Pancreas (tissue), 10 donors: ENCODE measurements at regions not wholly inside any gene's neighbourhood (a gene's known extent, or its start where the extent isn't known, plus 50 kb on each side); places are given as distances from the start of the nearest gene placed in this dataset.

Source experiments
- ATAC-seq, 4 donors: fragments of 200-7000 bp; cut with Tn5 transposase; one replicate each; pipeline versions ENCODE4 v1.8.0 to v1.9.1; 2020; ENCODE audit warnings: mild to moderate bottlenecking in 4 of 4, moderate library complexity in 4 of 4
- DNase-seq, 6 donors: peaks; one replicate each; pipeline ENCODE4 v3.0.0-alpha.2; 2020
- FAIRE-seq: peaks from 2 replicates; lab custom pipeline; 2012; peaks lifted over from hg19 to GRCh38; lab: Jason Lieb, UNC
- H3K27ac ChIP-seq, 4 donors: fragments of 200-600 bp; sonication (generic); 1 replicate in 3 of 4; 2 replicates in 1 of 4; pipeline versions ENCODE4 v1.5.0 to v1.8.0; 2020
- H3K27me3 ChIP-seq, 4 donors: fragments of 200-600 bp; one replicate each; pipeline ENCODE4 v1.8.0; 2021
- H3K36me3 ChIP-seq, 3 donors: fragments of 200-600 bp; sonication (generic) in 1 of 3; one replicate each; pipeline versions ENCODE4 v1.5.0 to v1.8.0; 2020 to 2021
- H3K4me1 ChIP-seq, 3 donors: fragments of 200-600 bp; one replicate each; pipeline ENCODE4 v1.8.0; 2021
- H3K4me3 ChIP-seq, 4 donors: fragments of 200-600 bp; sonication (generic) in 2 of 4; one replicate each; pipeline versions ENCODE4 v1.5.0 to v1.8.0; 2020 to 2021
- H3K9me3 ChIP-seq, 4 donors: fragments of 200-600 bp; one replicate each; pipeline ENCODE4 v1.8.0; 2021
- CTCF ChIP-seq, 4 donors: fragments of 200-600 bp; sonication (generic) in 3 of 4; IDR thresholded peaks; one replicate each; pipeline versions ENCODE4 v1.5.0 to v1.8.0; 2021; ENCODE audit warnings: antibody characterized with exemption in 4 of 4
- WGBS, 2 donors: extraction: QIAGEN DNeasy Blood & Tissue Kit; methylation state at CpG; one replicate each; pipeline ENCODE4 v1.1.7; 2013; 5-methylcytosine and 5-hydroxymethylcytosine counted together
- intact Hi-C, 3 donors: fragments of 100-400 bp; cut with DNase I; formaldehyde crosslinking; loops; one replicate each; pipeline versions ENCODE4 v1.11.1 to v1.14.2; 2022
- donor health status: healthy with polysubstance abuse.
- donor health status: DM: no; HTN: no; CAD: no; lungs with moderate emphysema.
- donor health status: DM: no; HTN: no; CAD: no.
- donor health status: control.
- donor health status: control.
- donor health status: Bipolar disorder and iron deficiency.
- donor health status: DM: yes; HTN: yes; CAD: no.
- donor health status: DM: no; HTN: no; CAD: no.
- donor health status: DM: no; HTN: no; CAD: no.
- donor health status: DM: yes; HTN: yes; CAD: no.

GRCh38 chr1:38715415-38715814 lies 144.2 kb downstream of the RRAGC start:
- no peak for TF ChIP-seq CTCF (IDR thresholded peaks at IDR 0.05)
- WGBS, 2 donors = 84 to 87% methylated on average over 9 of the region's 9 CpGs
- Histone ChIP-seq H3K27me3 (no peaks in the 10 kb centered on the region), H3K36me3 (no peaks in the 10 kb centered on the region), H3K4me1 (no peaks in the 10 kb centered on the region), H3K9me3 (no peaks in the 10 kb centered on the region), H3K4me3 (no peak overlapping the region), H3K27ac (no peak overlapping the region)
- intact Hi-C loops = no loop called here
- ATAC-seq (no peak), DNase-seq (no peak), FAIRE-seq (no peak)

GRCh38 chr1:38712046-38712445 lies 147.5 kb downstream of the RRAGC start:
- ATAC-seq (no peak), FAIRE-seq (no peak), DNase-seq (no peak)
- H3K4me1 ChIP-seq = no peaks in the 10 kb centered on the region
- H3K36me3 ChIP-seq = no peaks in the 10 kb centered on the region
- no peak overlapping the region for H3K4me3 ChIP-seq
- H3K27me3 ChIP-seq = no peaks in the 10 kb centered on the region
- H3K27ac ChIP-seq = no peak overlapping the region
- intact Hi-C loops = no loop called here
- H3K9me3 ChIP-seq = no peaks in the 10 kb centered on the region
- 45 to 50% methylated on average over 1 of the region's 1 CpG for WGBS, 2 donors
- no peak for TF ChIP-seq CTCF (IDR thresholded peaks at IDR 0.05)

GRCh38 chr1:38708701-38709258 lies 150.8 kb downstream of the RRAGC start:
- ATAC-seq = no peak
- TF ChIP-seq CTCF (IDR thresholded peaks at IDR 0.05) = no peak
- 86 to 91% methylated on average over 44 of the region's 44 CpGs for WGBS, 2 donors
- DNase-seq = peak in 1 of 6 donors; percentile 13
- H3K4me1 ChIP-seq = no peaks in the 10 kb centered on the region
- FAIRE-seq = no peak
- intact Hi-C loops = no loop called here
- H3K4me3 ChIP-seq = no peak overlapping the region
- no peaks in the 10 kb centered on the region for H3K9me3 ChIP-seq
- H3K27me3 ChIP-seq = no peaks in the 10 kb centered on the region
- no peak overlapping the region for H3K27ac ChIP-seq
- no peaks in the 10 kb centered on the region for H3K36me3 ChIP-seq

GRCh38 chr1:38701088-38701487 lies 158.5 kb downstream of the RRAGC start:
- Histone ChIP-seq H3K36me3 (no peaks in the 10 kb centered on the region), H3K27ac (no peak overlapping the region), H3K27me3 (no peaks in the 10 kb centered on the region), H3K4me1 (no peaks in the 10 kb centered on the region), H3K4me3 (no peak overlapping the region), H3K9me3 (no peaks in the 10 kb centered on the region)
- no peak for FAIRE-seq
- WGBS, 2 donors = 69 to 70% methylated on average over 8 of the region's 8 CpGs
- no peak for TF ChIP-seq CTCF (IDR thresholded peaks at IDR 0.05)
- no peak for ATAC-seq
- DNase-seq = no peak
- intact Hi-C loops = no loop called here

- H3K27ac ChIP-seq = no peak overlapping the region
- intact Hi-C loops = no loop called here
- no peaks in the 10 kb centered on the region for H3K36me3 ChIP-seq
- WGBS, 2 donors = 57 to 59% methylated on average over 3 of the region's 3 CpGs
- ATAC-seq = no peak
- FAIRE-seq = no peak
- no peaks in the 10 kb centered on the region for H3K4me1 ChIP-seq
- DNase-seq = no peak
- no peaks in the 10 kb centered on the region for H3K27me3 ChIP-seq
- no peaks in the 10 kb centered on the region for H3K9me3 ChIP-seq
- TF ChIP-seq CTCF (IDR thresholded peaks at IDR 0.05) = no peak
- no peak overlapping the region for H3K4me3 ChIP-seq
Measured at GRCh38 chr1:38700077-38700470, 159.5 kb downstream of the RRAGC start.
